GM19025 (cell line): ENCODE measurements at regions not wholly inside any gene's neighbourhood (a gene's known extent, or its start where the extent isn't known, plus 50 kb on each side); places are given as distances from the start of the nearest gene placed in this dataset.
"Not testable (repeated sequence)": the region's sequence is repeated elsewhere in the genome, so short reads cannot be mapped to it uniquely, and the experiment has no call there.

Source experiments
- ATAC-seq: cut with Tn5 transposase; IDR thresholded peaks from one replicate; pipeline ENCODE4 v1.9.1; 2021; ENCODE audit warnings: mild to moderate bottlenecking, low read depth, moderate library complexity; ENCODE audit not compliant: unreplicated experiment

GRCh38 chr16:88326611-88327485, 55.9 kb upstream of the ZNF469 start:
- no peak for ATAC-seq

DNA sequence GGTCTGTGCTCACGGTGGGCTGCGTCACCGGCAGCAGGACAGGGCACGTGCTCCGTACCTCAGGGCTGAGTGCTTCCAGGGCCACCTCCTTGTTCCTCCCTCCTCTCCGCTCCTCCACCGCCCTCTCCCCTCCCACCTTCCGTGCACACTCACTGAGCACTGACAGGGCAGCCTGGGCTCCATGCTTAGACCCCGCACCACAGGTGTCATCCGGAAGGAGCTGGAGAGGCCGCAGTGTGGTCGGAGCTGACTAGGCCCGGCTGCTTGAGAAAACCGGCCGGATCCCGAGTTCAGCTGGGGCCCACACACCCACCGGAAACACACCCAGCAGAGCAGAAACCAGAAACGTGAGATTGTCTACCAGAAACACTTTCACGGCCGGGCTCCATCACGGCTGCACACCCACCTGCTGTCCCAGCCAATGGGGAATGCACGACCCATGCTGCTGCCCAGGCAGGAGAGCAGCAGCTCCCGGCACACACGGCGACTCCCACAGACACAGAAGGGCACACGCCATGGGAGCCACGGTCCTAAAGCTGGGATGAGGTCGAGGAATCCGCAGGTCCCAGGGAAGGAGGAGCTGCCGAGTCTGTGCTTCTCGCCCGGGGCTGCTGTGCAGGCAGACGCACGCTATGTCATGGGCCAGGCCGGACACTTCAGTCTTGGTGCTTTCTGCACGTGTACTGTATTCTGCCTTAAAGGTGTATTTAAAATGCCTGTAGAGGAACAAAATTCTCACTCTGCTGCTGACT, 55.0 kb upstream of the ZNF469 start:
- no peak for ATAC-seq

DNA sequence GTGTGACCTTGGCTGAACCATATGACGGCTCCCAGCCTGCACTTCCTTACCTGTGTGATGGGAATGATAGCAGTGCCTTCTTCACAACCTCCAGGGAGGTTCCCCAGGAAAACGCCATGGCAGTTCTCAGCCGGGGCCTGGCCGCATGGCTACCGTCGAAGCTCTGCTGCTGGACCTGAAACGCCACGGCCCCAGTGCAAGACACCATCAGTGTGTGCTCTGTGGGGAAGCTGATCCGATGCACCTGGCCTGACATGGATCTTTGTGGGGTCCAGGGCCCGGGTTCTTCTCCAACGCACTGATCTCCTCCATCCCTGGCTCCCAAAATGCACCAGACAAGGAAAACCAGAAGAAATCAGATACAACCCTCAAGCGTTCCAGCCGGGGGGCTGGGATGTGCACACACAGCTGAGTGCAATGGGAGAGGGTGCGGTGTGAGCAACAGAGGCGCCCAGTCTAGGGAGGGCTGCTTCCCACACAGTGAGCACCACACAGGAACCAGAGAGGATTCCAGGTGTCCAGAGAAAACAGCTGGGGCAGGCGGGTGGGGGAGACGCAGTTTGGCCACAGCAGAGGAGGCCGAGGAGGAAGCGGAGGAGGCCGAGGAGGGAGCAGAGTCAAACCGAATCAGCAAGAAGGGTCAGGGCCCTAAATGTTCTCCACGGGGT, 54.3 kb upstream of the ZNF469 start:
- no peak for ATAC-seq

- no peak for ATAC-seq
Measured at GRCh38 chr16:88329726-88330700, 52.7 kb upstream of the ZNF469 start.

DNA sequence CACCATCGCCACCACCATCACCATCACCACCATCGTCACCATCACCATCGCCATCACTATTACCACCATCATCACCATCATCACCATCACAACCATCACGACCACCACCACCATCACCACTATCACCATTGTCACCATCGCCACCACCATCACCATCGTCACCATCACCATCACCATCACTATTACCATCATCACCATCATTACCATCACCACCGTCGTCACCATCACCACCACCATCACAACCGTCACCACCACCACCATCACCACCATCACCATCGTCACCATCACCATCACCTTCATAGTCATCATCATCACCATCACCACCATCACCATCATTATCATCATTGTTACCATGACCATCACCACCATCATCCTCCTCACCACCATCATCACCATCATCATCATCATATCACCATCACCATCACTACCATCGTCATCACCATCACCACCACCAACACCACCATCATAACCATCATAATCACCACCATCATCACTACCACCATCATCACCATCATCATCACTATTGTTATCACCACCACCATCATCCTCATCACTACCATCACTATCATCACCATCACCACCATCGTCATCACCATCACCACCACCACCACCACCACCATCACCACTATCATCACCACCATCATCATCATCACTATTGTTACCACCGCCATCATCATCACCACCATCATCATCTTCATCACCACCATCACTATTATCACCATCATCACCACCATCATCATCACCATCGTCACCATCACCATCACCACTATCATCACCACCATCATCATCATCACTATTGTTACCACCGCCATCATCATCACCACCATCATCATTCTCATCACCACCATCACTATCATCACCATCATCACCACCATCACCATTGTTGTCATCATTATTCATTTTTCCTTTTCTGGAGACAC, 51.5 kb upstream of the ZNF469 start:
- no peak for ATAC-seq

DNA sequence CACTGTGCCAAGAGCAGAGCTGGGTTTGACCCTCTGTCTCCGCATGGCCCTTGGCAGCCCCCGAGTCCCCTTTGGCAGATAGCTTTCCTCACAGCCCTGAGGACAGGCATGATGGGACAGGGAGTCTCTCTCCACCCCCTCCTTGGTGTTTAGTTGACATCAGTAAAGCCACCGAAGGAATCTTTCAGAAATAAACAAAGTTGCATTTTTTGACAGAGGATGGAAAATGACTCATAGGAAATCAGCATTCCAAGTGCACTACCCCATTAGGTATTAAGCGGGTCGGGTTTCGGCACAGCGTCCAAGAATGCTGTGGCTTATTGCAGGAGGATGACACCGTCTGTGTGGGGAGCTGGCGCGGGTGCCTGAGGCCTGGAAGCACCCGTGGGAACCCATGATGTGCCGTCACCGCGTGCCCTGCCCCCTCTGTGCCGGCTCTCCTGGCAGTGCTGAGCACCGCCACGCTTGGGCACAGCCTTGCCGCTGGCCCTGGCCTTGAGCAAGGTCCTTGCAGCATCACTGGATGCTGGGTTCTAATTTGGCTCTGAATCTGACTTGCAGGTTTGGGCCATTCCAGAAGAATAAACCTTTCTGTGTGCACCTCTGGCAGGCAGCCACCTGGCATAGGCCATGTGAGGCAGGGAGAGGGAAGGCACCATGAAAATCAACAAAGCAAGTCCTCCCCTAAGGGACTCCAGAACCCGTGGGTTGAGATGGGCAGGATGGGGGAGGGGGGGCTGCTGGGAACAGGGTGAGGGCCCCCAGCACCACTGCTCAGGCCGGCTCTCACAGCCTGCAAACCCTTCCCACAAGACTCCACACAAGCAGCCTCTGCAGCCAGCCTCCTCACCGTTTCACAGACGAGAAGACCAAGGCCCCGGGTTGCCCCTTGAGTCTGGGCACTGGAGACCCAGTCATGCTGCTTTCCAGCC, 50.5 kb upstream of the ZNF469 start:
- no peak for ATAC-seq

GRCh38 chr16:88332921-88333825, 49.6 kb upstream of the ZNF469 start:
- not testable (repeated sequence) for ATAC-seq
